H1 (cell line): ENCODE measurements at regions not wholly inside any gene's neighbourhood (a gene's known extent, or its start where the extent isn't known, plus 50 kb on each side); places are given as distances from the start of the nearest gene placed in this dataset.

Source experiments
- TF ChIP-seq, protein P1 (sequence below), 3 experiments: IDR thresholded peaks; 1 replicate in 2 of 3; 2 replicates in 1 of 3; pipeline versions ENCODE4 v1.5.1 to v1.6.1; 2011; ENCODE audit warnings: low read length in 3 of 3, mild to moderate bottlenecking in 3 of 3, inconsistent platforms in 2 of 3, low read depth in 1 of 3, moderate library complexity in 1 of 3; ENCODE audit not compliant: insufficient read depth in 1 of 3; ENCODE audit errors: control extremely low read depth in 1 of 3
- TF ChIP-seq, protein P2 (sequence below): IDR thresholded peaks from 2 replicates; pipeline ENCODE4 v1.6.1; 2012; ENCODE audit warnings: inconsistent platforms

DNA sequence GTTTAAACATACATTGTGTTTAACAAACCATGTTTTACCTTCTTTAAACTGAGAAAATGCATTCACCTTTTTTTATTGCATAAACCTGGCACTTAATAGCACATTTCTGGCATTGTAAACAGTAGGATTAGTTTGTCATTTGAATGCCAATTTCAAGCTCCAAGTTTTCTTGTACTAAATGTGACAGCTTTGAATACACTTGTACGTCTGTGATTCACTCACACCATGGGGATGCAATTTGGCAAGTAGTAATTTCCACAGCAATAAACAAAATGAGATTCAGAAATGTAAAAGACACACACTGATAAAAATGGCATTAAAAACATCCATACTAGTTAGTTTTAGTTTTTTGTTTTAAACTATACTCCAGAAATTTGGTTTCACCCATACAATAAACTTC lies 598.9 kb downstream of the SI start:
- TF ChIP-seq, protein P1, sequence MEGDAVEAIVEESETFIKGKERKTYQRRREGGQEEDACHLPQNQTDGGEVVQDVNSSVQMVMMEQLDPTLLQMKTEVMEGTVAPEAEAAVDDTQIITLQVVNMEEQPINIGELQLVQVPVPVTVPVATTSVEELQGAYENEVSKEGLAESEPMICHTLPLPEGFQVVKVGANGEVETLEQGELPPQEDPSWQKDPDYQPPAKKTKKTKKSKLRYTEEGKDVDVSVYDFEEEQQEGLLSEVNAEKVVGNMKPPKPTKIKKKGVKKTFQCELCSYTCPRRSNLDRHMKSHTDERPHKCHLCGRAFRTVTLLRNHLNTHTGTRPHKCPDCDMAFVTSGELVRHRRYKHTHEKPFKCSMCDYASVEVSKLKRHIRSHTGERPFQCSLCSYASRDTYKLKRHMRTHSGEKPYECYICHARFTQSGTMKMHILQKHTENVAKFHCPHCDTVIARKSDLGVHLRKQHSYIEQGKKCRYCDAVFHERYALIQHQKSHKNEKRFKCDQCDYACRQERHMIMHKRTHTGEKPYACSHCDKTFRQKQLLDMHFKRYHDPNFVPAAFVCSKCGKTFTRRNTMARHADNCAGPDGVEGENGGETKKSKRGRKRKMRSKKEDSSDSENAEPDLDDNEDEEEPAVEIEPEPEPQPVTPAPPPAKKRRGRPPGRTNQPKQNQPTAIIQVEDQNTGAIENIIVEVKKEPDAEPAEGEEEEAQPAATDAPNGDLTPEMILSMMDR (IDR thresholded peaks at IDR 0.05; ENCODE audit: control extremely low read depth in 1 of 3, insufficient read depth in 1 of 3, low read depth in 1 of 3, low read length in 3 of 3), result no peak
- TF ChIP-seq, protein P2, sequence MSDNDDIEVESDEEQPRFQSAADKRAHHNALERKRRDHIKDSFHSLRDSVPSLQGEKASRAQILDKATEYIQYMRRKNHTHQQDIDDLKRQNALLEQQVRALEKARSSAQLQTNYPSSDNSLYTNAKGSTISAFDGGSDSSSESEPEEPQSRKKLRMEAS, result no peak
